ENCODE measurements at regions not wholly inside any gene's neighbourhood (a gene's known extent, or its start where the extent isn't known, plus 50 kb on each side); places are given as distances from the start of the nearest gene placed in this dataset.
"Not testable (repeated sequence)": the region's sequence is repeated elsewhere in the genome, so short reads cannot be mapped to it uniquely, and the experiment has no call there.

- Histone ChIP-seq H3K27me3 (no peaks in the 10 kb centered on the region), H3K4me3 (no peak overlapping the region), H3K36me3 (replicated peaks in 1 of 2) (no peaks in the 10 kb centered on the region), H3K9me3 (replicated peaks in 1 of 3) (no peaks in the 10 kb centered on the region), H3K4me1 (replicated peaks in 1 of 2) (no peaks in the 10 kb centered on the region), H3K27ac (no peak overlapping the region)
- TF ChIP-seq CTCF (IDR thresholded peaks at IDR 0.05) (no peak), POLR2A (IDR thresholded peaks at IDR 0.05) (no peak)
- WGBS, 4 donors = 20 to 30% methylated on average over 1 of the region's 1 CpG; no CpG with 5 or more reads in 2 of the 4 donors
- DNase-seq = no peak
- intact Hi-C loops (cut with DNase I) = no loop called here
Observed at GRCh38 chrY:11064376-11064775, 1536.7 kb downstream of the TSPY10 start.

- Histone ChIP-seq H3K9me3 (replicated peaks in 1 of 3) (no peaks in the 10 kb centered on the region), H3K4me1 (replicated peaks in 1 of 2) (no peaks in the 10 kb centered on the region), H3K4me3 (no peak overlapping the region), H3K27me3 (no peaks in the 10 kb centered on the region), H3K27ac (no peak overlapping the region), H3K36me3 (replicated peaks in 1 of 2) (no peaks in the 10 kb centered on the region)
- intact Hi-C loops (cut with DNase I) = no loop called here
- TF ChIP-seq POLR2A (IDR thresholded peaks at IDR 0.05) (no peak), CTCF (IDR thresholded peaks at IDR 0.05) (no peak)
- 83% methylated on average over 6 of the region's 6 CpGs; no CpG with 5 or more reads in 3 of the 4 donors for WGBS, 4 donors
- no peak for DNase-seq
Observed at GRCh38 chrY:11069271-11069670, 1541.6 kb downstream of the TSPY10 start.

GRCh38 chrY:11070250-11071113 is 1542.8 kb downstream of the TSPY10 start:
- no peak overlapping the region for H3K27ac ChIP-seq
- intact Hi-C loops (cut with DNase I) = no loop called here
- WGBS, 4 donors = 80 to 89% methylated on average over 13 to 17 of the region's 17 CpGs; no CpG with 5 or more reads in 2 of the 4 donors
- DNase-seq = no peak
- no peak overlapping the region for H3K4me3 ChIP-seq
- no peak for TF ChIP-seq POLR2A (IDR thresholded peaks at IDR 0.05)
- TF ChIP-seq CTCF (IDR thresholded peaks at IDR 0.05) = no peak
- H3K4me1 ChIP-seq (replicated peaks in 1 of 2) = no peaks in the 10 kb centered on the region
- no peaks in the 10 kb centered on the region for H3K9me3 ChIP-seq (replicated peaks in 1 of 3)
- H3K27me3 ChIP-seq = no peaks in the 10 kb centered on the region
- no peaks in the 10 kb centered on the region for H3K36me3 ChIP-seq (replicated peaks in 1 of 2)

GRCh38 chrY:11085801-11086200 is 1558.1 kb downstream of the TSPY10 start:
- H3K27ac ChIP-seq; H3K4me3 ChIP-seq; H3K27me3 ChIP-seq; H3K4me1 ChIP-seq (replicated peaks in 1 of 2); H3K36me3 ChIP-seq (replicated peaks in 1 of 2); DNase-seq; H3K9me3 ChIP-seq (replicated peaks in 1 of 3); intact Hi-C loops (cut with DNase I): not testable (repeated sequence)
- 52 to 80% (median 69%) methylated on average over 1 to 3 of the region's 3 CpGs; no CpG with 5 or more reads in 1 of the 4 donors for WGBS, 4 donors

DNA sequence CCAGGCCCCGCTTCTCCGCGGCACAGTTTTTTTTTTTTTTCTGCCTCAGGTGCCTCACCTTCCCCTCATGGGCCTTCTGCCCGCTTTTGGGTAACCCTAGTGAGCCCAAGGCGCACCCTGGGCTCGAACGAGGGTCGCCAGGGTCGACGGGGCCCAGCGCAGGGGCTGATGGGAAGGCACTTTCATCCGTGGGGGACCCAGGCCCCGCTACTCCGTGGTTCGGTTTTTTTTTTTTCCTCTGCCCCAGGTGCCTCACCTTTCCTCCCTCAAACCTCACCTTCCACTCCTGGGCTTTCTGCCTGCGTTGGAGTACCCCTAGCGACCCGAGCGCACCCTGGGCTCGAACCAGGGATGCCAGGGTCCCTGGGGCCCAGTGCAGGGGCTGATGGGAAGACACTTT is 1569.8 kb downstream of the TSPY10 start:
- H3K9me3 ChIP-seq (replicated peaks in 1 of 3); DNase-seq; intact Hi-C loops (cut with DNase I); H3K27me3 ChIP-seq; H3K4me3 ChIP-seq; H3K27ac ChIP-seq; H3K4me1 ChIP-seq (replicated peaks in 1 of 2); H3K36me3 ChIP-seq (replicated peaks in 1 of 2): not testable (repeated sequence)
- 58 to 70% (median 60%) methylated on average over 10 to 15 of the region's 20 CpGs for WGBS, 4 donors

GRCh38 chrY:11098419-11098818 is 1570.7 kb downstream of the TSPY10 start:
- DNase-seq; intact Hi-C loops (cut with DNase I); H3K27me3 ChIP-seq; H3K27ac ChIP-seq; H3K36me3 ChIP-seq (replicated peaks in 1 of 2); H3K4me1 ChIP-seq (replicated peaks in 1 of 2); H3K4me3 ChIP-seq; H3K9me3 ChIP-seq (replicated peaks in 1 of 3): not testable (repeated sequence)
- WGBS, 4 donors = 58 to 74% (median 66%) methylated on average over 14 to 20 of the region's 21 CpGs

Measured in adrenal gland (tissue), 9 donors.